IMR-90 (cell line): ENCODE measurements at regions not wholly inside any gene's neighbourhood (a gene's known extent, or its start where the extent isn't known, plus 50 kb on each side); places are given as distances from the start of the nearest gene placed in this dataset.

Experiments used
- ATAC-seq: fragments of 200-7000 bp; cut with Tn5 transposase; 2 replicates; pipeline ENCODE4 v1.9.1; 2020; ENCODE audit warnings: low read depth, mild to moderate bottlenecking, moderate library complexity
- BruUV-seq: library from RNA; stranded (reverse); fragments of 400-500 nt; replicated peaks from 2 replicates; lab custom pipeline; 2021; lab: Mats Ljungman, UMichigan
- CTCF ChIA-PET: fragments of 300-600 bp; formaldehyde crosslinking; extraction: SDS; loops from one replicate; lab custom pipeline; 2021; ENCODE audit warnings: antibody characterized with exemption; lab: Yijun Ruan, JAX
- POLR2A ChIA-PET: fragments of 300-600 bp; sonication (Branson Sonifier 250); formaldehyde crosslinking; loops from one replicate; lab custom pipeline; 2022; ENCODE audit warnings: antibody characterized with exemption; ENCODE audit not compliant: unreplicated experiment; lab: Charles Lee
- DNase-seq: peaks from one replicate; pipeline ENCODE4 v3.0.0; 2013
- H2AFZ ChIP-seq: replicated peaks from 2 replicates; pipeline ENCODE3; 2013; ENCODE audit warnings: low read length, mild to moderate bottlenecking; ENCODE audit not compliant: poor library complexity
- H2AK5ac ChIP-seq: 2 replicates; pipeline ENCODE4 v1.6.1; 2013; ENCODE audit warnings: low read depth, low read length, inconsistent platforms
- H2AK9ac ChIP-seq: replicated peaks from 2 replicates; pipeline ENCODE3; 2013; ENCODE audit warnings: mild to moderate bottlenecking, low read depth, low read length, moderate library complexity; ENCODE audit not compliant: poor library complexity
- H2BK120ac ChIP-seq: 2 replicates; pipeline ENCODE4 v1.6.1; 2013; ENCODE audit warnings: low read depth, low read length, inconsistent platforms
- H2BK15ac ChIP-seq: 3 replicates; pipeline ENCODE4 v1.6.1; 2013; ENCODE audit warnings: low read depth, low read length, inconsistent platforms
- H2BK20ac ChIP-seq: 2 replicates; pipeline ENCODE4 v1.6.1; 2013; ENCODE audit warnings: low read depth, mild to moderate bottlenecking, inconsistent platforms, low read length, moderate library complexity
- H2BK5ac ChIP-seq: 2 replicates; pipeline ENCODE4 v1.6.1; 2013; ENCODE audit warnings: mild to moderate bottlenecking, low read depth, low read length, inconsistent platforms; ENCODE audit not compliant: poor library complexity, severe bottlenecking
- H3K14ac ChIP-seq: replicated peaks from 2 replicates; pipeline ENCODE4 v1.6.1; 2013; ENCODE audit warnings: low read depth, low read length, inconsistent platforms
- H3K18ac ChIP-seq: 2 replicates; pipeline ENCODE4 v1.6.1; 2013; ENCODE audit warnings: low read depth, low read length, control low read depth
- H3K23ac ChIP-seq: 2 replicates; pipeline ENCODE4 v1.6.1; 2013; ENCODE audit warnings: low read depth, low read length, inconsistent platforms
- H3K27ac ChIP-seq: 2 replicates; pipeline ENCODE4 v1.5.1; 2013; ENCODE audit warnings: mild to moderate bottlenecking, control low read depth, low read length; ENCODE audit not compliant: insufficient read depth
- H3K27me3 ChIP-seq: 2 replicates; pipeline ENCODE4 v1.6.1; 2013; ENCODE audit warnings: low read length; ENCODE audit not compliant: control insufficient read depth, insufficient read depth
- H3K36me3 ChIP-seq: 2 replicates; pipeline ENCODE4 v1.6.1; 2013; ENCODE audit warnings: low read length, mixed read lengths; ENCODE audit not compliant: control insufficient read depth, insufficient read depth
- H3K4ac ChIP-seq: 2 replicates; pipeline ENCODE4 v1.6.1; 2013; ENCODE audit warnings: low read depth, low read length, inconsistent platforms
- H3K4me1 ChIP-seq: 2 replicates; pipeline ENCODE4 v1.6.1; 2013; ENCODE audit warnings: low read length, mixed read lengths; ENCODE audit not compliant: control insufficient read depth, insufficient read depth
- H3K4me2 ChIP-seq: 2 replicates; pipeline ENCODE4 v1.6.1; 2013; ENCODE audit warnings: low read depth, mild to moderate bottlenecking, control low read depth, low read length, moderate library complexity
- H3K4me3 ChIP-seq: 2 replicates; pipeline ENCODE4 v1.5.1; 2013; ENCODE audit warnings: low read depth, mild to moderate bottlenecking, control low read depth, low read length, moderate library complexity; ENCODE audit not compliant: insufficient read depth
- H3K56ac ChIP-seq: 2 replicates; pipeline ENCODE4 v1.6.1; 2013; ENCODE audit warnings: low read length, inconsistent platforms; ENCODE audit not compliant: insufficient read depth; ENCODE audit errors: extremely low read depth
- H3K79me1 ChIP-seq, 2 experiments: 2 replicates each; pipeline ENCODE4 v1.6.1; 2013; ENCODE audit warnings: low read length in 2 of 2, inconsistent platforms in 1 of 2, low read depth in 1 of 2
- H3K9ac ChIP-seq: 2 replicates; pipeline ENCODE4 v1.6.1; 2013; ENCODE audit warnings: low read depth, low read length, control low read depth
- H3K9me1 ChIP-seq: 2 replicates; pipeline ENCODE4 v1.6.1; 2013; ENCODE audit warnings: low read length, inconsistent platforms; ENCODE audit not compliant: insufficient read depth
- H3K9me3 ChIP-seq: 2 replicates; pipeline ENCODE4 v1.6.1; 2013; ENCODE audit warnings: low read length; ENCODE audit not compliant: control insufficient read depth, insufficient read depth
- H4K20me1 ChIP-seq: 2 replicates; pipeline ENCODE4 v1.6.1; 2013; ENCODE audit warnings: low read length, inconsistent platforms; ENCODE audit not compliant: insufficient read depth
- H4K5ac ChIP-seq: 2 replicates; pipeline ENCODE4 v1.6.1; 2013; ENCODE audit warnings: mild to moderate bottlenecking, low read depth, low read length, control low read depth
- H4K8ac ChIP-seq, 2 experiments: 2 replicates each; pipeline ENCODE4 v1.6.1; 2013; ENCODE audit warnings: low read depth in 2 of 2, low read length in 2 of 2, control low read depth in 1 of 2, inconsistent platforms in 1 of 2
- H4K91ac ChIP-seq: 2 replicates; pipeline ENCODE4 v1.6.1; 2013; ENCODE audit warnings: low read depth, low read length, inconsistent platforms; ENCODE audit not compliant: insufficient read depth
- BHLHE40 ChIP-seq: fragments of 150-350 bp; IDR thresholded peaks from 2 replicates; pipeline ENCODE4 v1.6.1; 2016; ENCODE audit warnings: mild to moderate bottlenecking, low read depth, low read length
- CEBPB ChIP-seq: IDR thresholded peaks from 2 replicates; pipeline ENCODE4 v1.6.1; 2012; ENCODE audit warnings: low read depth, low read length, improper control_type of control experiment
- CHD1 ChIP-seq: IDR thresholded peaks from 2 replicates; pipeline ENCODE4 v1.6.1; 2012; ENCODE audit warnings: low read depth, low read length, improper control_type of control experiment
- CTCF ChIP-seq: conservative IDR thresholded peaks from 2 replicates; pipeline ENCODE4 v1.5.1; 2012; ENCODE audit warnings: mild to moderate bottlenecking, low read depth, low read length, improper control_type of control experiment
- FOS ChIP-seq: fragments of 150-350 bp; IDR thresholded peaks from 2 replicates; pipeline ENCODE4 v1.6.1; 2016; ENCODE audit warnings: low read depth, low read length
- MAFK ChIP-seq: IDR thresholded peaks from 2 replicates; pipeline ENCODE4 v1.6.1; 2012; ENCODE audit warnings: low read depth, low read length, improper control_type of control experiment
- MAZ ChIP-seq: IDR thresholded peaks from 2 replicates; pipeline ENCODE4 v1.6.1; 2012; ENCODE audit warnings: low read depth, mild to moderate bottlenecking, low read length, improper control_type of control experiment, moderate library complexity, borderline replicate concordance
- MXI1 ChIP-seq: IDR thresholded peaks from 2 replicates; pipeline ENCODE4 v1.6.1; 2012; ENCODE audit warnings: low read depth, mild to moderate bottlenecking, low read length, moderate library complexity, borderline replicate concordance
- NFE2L2 ChIP-seq: fragments of 150-350 bp; IDR thresholded peaks from 2 replicates; pipeline ENCODE4 v1.6.1; 2016; ENCODE audit warnings: low read depth, mild to moderate bottlenecking, low read length
- POLR2A ChIP-seq: IDR thresholded peaks from 2 replicates; pipeline ENCODE4 v1.6.1; 2012; ENCODE audit warnings: mild to moderate bottlenecking, low read depth, low read length
- RAD21 ChIP-seq: IDR thresholded peaks from 2 replicates; pipeline ENCODE4 v1.6.1; 2012; ENCODE audit warnings: low read length, improper control_type of control experiment
- RFX5 ChIP-seq: IDR thresholded peaks from 2 replicates; pipeline ENCODE4 v1.8.0; 2012; ENCODE audit warnings: low read depth, mild to moderate bottlenecking, low read length, moderate library complexity
- SMC3 ChIP-seq: fragments of 150-350 bp; IDR thresholded peaks from 2 replicates; pipeline ENCODE4 v1.6.1; 2016; ENCODE audit warnings: low read depth, mild to moderate bottlenecking, antibody characterized with exemption, low read length, moderate library complexity
- USF2 ChIP-seq: fragments of 150-350 bp; IDR thresholded peaks from 2 replicates; pipeline ENCODE4 v1.6.1; 2017; ENCODE audit warnings: mild to moderate bottlenecking, antibody characterized with exemption, low read length, low read depth
- WGBS, 2 experiments: methylation state at CpG; one replicate each; pipeline versions ENCODE4 v1.1.5 to v1.1.7; 2013; ENCODE audit warnings: missing lambda C conversion rate in 2 of 2; ENCODE audit not compliant: insufficient read length in 1 of 2; ENCODE audit errors: extremely low coverage in 2 of 2; 5-methylcytosine and 5-hydroxymethylcytosine counted together
- dilution Hi-C: fragments of 300-500 bp; cut with HindIII; formaldehyde crosslinking; loops from one replicate; pipeline ENCODE4 v1.14.3; 2018; ENCODE audit warnings: low sequenced_read_pairs; ENCODE audit not compliant: unreplicated experiment
- in situ Hi-C: fragments of 300-500 bp; cut with MboI; formaldehyde crosslinking; loops from 3 replicates; pipeline ENCODE4 v1.14.3; 2019; ENCODE audit warnings: low sequenced_read_pairs, inconsistent platforms, mixed read lengths
- intact Hi-C: fragments of 100-400 bp; cut with micrococcal nuclease; formaldehyde crosslinking; loops from 2 replicates; pipeline ENCODE4 v1.10.0; 2022

DNA sequence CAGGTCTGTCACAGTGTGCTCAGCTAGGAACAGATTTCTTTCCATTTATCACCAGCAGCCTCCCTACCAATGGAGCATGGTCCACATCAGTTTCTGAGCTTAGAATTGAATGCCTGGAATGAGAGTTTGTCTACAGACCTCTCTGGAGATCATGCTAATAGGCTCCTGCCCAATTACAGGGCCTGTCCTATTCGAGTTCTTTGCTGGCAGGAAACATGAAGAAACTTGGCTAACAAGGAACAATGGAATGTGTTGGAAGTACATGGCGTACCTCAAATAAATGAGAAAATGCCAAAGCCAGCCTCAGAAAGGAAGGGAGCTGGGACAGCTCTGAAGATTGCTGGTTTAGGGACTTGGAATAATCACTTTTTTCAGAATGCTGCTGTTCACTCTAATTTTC is 186.0 kb upstream of the AKR1E2 start:
- in situ Hi-C loops (no loop called here), dilution Hi-C loops (no loop called here), intact Hi-C loops (no loop called here)
- TF ChIP-seq BHLHE40 (no peak), MAFK (no peak), SMC3 (no peak), CTCF (no peak), RAD21 (no peak), CEBPB (no peak), NFE2L2 (no peak), RFX5 (no peak), USF2 (no peak), POLR2A (no peak), MAZ (no peak), FOS (no peak), CHD1 (no peak), MXI1 (no peak)
- Histone ChIP-seq H3K36me3 (no peaks in the 10 kb centered on the region), H2AK9ac (no peak overlapping the region), H2BK20ac (no peak overlapping the region), H2BK120ac (no peak overlapping the region), H3K18ac (no peak overlapping the region), H4K20me1 (no peaks in the 10 kb centered on the region), H3K9me3 (no peaks in the 10 kb centered on the region), H3K4me2 (no peak overlapping the region), H2AK5ac (no peak overlapping the region), H3K79me1 (no peaks in the 10 kb centered on the region), H3K56ac (no peak overlapping the region), H3K9ac (no peak overlapping the region), H2BK5ac (no peak overlapping the region), H2AFZ (no peak overlapping the region), H3K4ac (no peak overlapping the region), H4K5ac (no peak overlapping the region), H2BK15ac (no peak overlapping the region), H3K14ac (no peak overlapping the region), H3K9me1 (0 out of 2 replicates have a peak, but pooled peaks cover 4% of the 10 kb centered on the region), H3K4me3 (no peak overlapping the region), H4K8ac (no peak overlapping the region), H3K27ac (no peak overlapping the region), H3K4me1 (no peaks in the 10 kb centered on the region), H4K91ac (no peak overlapping the region), H3K27me3 (no peaks in the 10 kb centered on the region), H3K23ac (no peak overlapping the region)
- ChIA-PET POLR2A (no interaction called here), CTCF (no interaction called here)
- no TSS peak for BruUV-seq
- no peak for ATAC-seq
- no peak for DNase-seq
- 70% methylated on average over 2 of the region's 2 CpGs; no CpG with 5 or more reads in 1 of the 2 experiments for WGBS, 2 experiments
